Lower leg skin (tissue), 3 donors: ENCODE measurements at regions not wholly inside any gene's neighbourhood (a gene's known extent, or its start where the extent isn't known, plus 50 kb on each side); places are given as distances from the start of the nearest gene placed in this dataset.

Source experiments
- CTCF ChIP-seq, 3 donors: fragments of 450-650 bp; IDR thresholded peaks; one replicate each; pipeline ENCODE4 v1.5.1; 2016; ENCODE audit warnings: antibody characterized with exemption in 3 of 3, mild to moderate bottlenecking in 3 of 3, moderate library complexity in 2 of 3
- POLR2A ChIP-seq, 2 donors: fragments of 450-650 bp; IDR thresholded peaks; one replicate each; pipeline ENCODE4 v1.6.1; 2016 to 2017; ENCODE audit warnings: antibody characterized with exemption in 2 of 2, mild to moderate bottlenecking in 1 of 2, moderate library complexity in 1 of 2

GRCh38 chr2:144275340-144275739 is 244.6 kb downstream of the ZEB2 start:
- TF ChIP-seq CTCF (IDR thresholded peaks at IDR 0.05) = no peak
- no peak for TF ChIP-seq POLR2A (IDR thresholded peaks at IDR 0.05)
